Retinal pigment epithelial cell (primary cell): ENCODE measurements at regions not wholly inside any gene's neighbourhood (a gene's known extent, or its start where the extent isn't known, plus 50 kb on each side); places are given as distances from the start of the nearest gene placed in this dataset.
"Not testable (repeated sequence)": the region's sequence is repeated elsewhere in the genome, so short reads cannot be mapped to it uniquely, and the experiment has no call there.

Experiments
- DNase-seq: peaks from one replicate; pipeline ENCODE4 v3.0.0-alpha.2; 2010; ENCODE audit warnings: low read depth
- H3K4me3 ChIP-seq: 2 replicates; pipeline ENCODE4 v1.5.1; 2011; ENCODE audit warnings: mild to moderate bottlenecking, low read length, control low read depth, moderate library complexity
- TF ChIP-seq, protein P1 (sequence below): conservative IDR thresholded peaks from 2 replicates; pipeline ENCODE4 v1.5.1; 2011; ENCODE audit warnings: low read depth, low read length, control low read depth, inconsistent platforms

DNA sequence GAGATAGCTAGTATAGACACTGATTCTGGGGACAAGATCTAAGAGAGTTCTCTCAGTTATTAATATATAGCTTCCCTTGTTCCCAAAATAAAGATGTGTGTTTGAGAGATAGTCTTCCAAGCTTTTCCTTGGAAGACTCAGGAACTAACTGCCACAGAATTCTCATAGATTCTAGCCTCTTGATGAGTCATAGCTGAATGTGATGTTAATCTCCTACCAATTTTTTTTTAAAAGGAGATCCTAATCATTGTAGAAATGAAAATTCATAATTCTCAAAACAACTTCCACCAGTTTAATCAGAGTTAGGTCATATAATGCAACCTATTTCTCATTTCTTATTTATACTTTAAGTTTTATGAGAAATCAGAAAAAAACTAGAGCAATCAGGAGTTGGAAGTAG, 148.8 kb downstream of the JRKL start:
- no peak overlapping the region for H3K4me3 ChIP-seq

DNA sequence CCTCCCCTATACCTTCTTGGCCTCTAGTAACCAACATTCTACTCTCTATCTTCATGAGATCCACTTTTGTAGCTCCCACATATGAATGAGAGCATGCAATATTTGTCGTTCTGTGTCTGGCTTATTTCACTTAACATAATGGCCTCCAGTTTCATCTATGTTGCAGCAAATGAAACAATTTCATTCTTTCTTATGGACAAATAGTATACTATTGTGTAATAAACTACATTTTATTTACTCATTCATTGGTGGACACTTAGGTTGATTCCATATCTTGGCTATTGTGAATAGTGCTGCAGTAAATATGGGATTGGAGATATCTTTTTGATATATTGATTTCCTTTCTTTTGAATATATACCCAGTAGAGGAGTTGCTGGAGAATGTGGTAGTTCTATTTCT, 151.1 kb downstream of the JRKL start:
- H3K4me3 ChIP-seq: no peak overlapping the region
- TF ChIP-seq, protein P1, sequence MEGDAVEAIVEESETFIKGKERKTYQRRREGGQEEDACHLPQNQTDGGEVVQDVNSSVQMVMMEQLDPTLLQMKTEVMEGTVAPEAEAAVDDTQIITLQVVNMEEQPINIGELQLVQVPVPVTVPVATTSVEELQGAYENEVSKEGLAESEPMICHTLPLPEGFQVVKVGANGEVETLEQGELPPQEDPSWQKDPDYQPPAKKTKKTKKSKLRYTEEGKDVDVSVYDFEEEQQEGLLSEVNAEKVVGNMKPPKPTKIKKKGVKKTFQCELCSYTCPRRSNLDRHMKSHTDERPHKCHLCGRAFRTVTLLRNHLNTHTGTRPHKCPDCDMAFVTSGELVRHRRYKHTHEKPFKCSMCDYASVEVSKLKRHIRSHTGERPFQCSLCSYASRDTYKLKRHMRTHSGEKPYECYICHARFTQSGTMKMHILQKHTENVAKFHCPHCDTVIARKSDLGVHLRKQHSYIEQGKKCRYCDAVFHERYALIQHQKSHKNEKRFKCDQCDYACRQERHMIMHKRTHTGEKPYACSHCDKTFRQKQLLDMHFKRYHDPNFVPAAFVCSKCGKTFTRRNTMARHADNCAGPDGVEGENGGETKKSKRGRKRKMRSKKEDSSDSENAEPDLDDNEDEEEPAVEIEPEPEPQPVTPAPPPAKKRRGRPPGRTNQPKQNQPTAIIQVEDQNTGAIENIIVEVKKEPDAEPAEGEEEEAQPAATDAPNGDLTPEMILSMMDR: no peak
- no peak for DNase-seq

More for the DNA sequence above, 148.8 kb downstream of the JRKL start:
- peak; percentile 17 for DNase-seq
- TF ChIP-seq, protein P1: no peak

DNA sequence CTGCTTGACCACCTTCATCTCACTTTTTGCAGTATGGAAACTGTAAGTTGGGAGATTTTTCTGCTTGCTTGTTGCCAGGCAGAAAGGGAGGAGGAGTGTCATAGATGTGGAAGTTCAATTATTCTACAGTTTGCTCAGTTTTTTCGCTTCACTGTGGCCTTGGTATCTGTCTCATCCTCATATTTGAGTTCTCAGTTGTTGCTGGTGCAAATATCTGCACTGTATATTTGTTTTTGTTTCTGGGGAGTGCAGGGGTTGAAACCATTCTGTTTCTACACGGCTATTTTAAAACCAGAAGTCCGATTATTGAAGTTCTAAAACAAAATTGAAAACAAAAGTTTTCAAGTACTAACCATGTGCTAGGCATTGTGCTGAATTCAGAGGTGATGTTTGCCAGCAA, 153.4 kb downstream of the JRKL start:
- H3K4me3 ChIP-seq: no peak overlapping the region
- TF ChIP-seq, protein P1: no peak
- no peak for DNase-seq

DNA sequence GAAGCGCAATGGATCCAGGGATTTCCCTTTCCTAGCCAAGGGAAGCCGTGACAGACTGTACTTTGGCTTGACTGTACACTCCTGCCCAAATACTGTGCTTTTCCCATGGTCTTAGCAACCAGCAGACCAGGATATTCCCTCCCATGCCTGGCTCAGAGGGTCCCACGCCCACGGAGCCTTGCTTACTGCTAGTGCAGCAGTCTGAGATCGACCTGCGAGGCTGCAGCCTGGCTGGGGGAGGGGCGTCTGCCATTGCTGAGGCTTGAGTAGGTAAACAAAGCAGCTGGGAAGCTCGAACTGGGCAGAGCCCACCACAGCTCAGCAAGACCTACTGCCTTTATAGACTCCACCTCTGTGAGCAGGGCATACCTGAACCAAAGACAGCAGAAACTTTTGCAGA, 155.4 kb downstream of the JRKL start:
- not testable (repeated sequence) for DNase-seq, H3K4me3 ChIP-seq

DNA sequence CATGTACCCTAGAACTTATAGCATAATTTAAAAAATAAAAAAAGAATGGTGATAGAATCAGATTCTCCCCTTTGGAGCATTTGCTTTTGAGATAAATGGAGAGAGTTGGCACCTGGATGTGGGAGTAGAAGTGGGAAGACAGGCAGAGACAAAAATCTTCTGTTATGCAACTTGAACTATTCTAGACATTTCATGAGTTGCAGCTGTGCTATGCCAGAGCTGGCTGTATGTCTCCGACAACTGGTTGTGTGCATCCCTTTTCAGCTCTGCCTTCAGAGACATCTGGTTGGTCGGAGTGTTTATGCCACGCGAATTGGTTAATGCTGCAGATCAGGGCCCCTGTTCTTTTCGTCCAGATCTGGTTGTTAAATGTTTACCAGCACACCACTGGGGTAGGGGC, 161.3 kb downstream of the JRKL start:
- no peak for DNase-seq

DNA sequence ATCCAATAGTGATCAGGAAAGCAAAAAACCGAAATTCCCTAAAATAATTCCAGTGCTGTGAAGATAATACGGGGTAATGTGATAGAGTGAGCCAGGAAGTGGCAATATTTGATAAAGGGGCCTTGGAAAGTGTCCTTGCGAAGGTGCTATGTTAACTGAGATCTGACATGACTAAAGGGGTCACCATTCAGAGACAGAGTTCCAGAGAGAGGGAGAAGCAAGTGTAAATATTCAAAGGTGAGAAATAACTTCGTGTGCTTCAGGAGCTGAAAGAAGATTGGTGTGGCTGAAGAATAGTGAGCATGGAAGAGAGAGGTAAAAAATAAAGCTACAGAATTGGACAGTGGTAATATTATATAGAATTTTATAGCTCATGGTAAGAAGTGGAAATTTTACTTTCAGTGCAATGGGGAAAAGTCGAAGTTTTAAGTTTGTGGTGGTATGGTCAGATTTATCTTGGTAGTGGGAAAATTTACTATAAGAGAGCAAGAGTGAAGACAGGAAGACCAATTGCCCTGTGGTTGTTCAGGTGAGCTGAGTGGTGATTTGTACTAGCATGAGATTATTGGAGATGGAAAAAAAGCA, 164.5 kb downstream of the JRKL start:
- H3K4me3 ChIP-seq: no peak overlapping the region
- TF ChIP-seq, protein P1: no peak
- DNase-seq: no peak

More for the DNA sequence above, 161.3 kb downstream of the JRKL start:
- TF ChIP-seq, protein P1: no peak
- H3K4me3 ChIP-seq: no peak overlapping the region

DNA sequence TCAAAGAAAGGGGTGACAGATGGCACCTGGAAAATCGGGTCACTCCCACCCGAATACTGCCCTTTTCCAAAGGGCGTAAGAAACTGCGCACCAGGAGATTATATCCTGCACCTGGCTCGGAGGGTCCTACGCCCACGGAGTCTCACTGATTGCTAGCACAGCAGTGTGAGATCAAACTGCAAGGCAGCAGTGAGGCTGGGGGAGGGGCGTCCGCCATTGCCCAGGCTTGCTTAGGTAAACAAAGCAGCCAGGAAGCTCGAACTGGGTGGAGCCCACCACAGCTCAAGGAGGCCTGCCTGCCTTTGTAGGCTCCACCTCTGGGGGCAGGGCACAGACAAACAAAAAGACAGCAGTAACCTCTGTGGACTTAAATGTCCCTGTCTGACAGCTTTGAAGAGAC, 166.0 kb downstream of the JRKL start:
- not testable (repeated sequence) for DNase-seq, H3K4me3 ChIP-seq

DNA sequence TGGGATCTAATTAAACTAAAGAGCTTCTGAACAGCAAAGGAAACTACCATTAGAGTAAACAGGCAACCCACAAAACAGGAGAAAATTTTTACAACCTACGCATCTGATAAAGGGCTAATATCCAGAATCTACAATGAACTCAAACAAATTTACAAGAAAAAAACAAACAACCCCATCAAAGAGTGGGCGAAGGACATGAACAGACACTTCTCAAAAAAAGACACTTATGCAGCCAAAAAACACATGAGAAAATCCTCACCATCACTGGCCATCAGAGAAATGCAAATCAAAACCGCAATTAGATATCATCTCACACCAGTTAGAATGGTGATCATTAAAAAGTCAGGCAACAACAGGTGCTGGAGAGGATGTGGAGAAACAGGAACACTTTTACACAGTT, 170.9 kb downstream of the JRKL start:
- not testable (repeated sequence) for H3K4me3 ChIP-seq, DNase-seq

DNA sequence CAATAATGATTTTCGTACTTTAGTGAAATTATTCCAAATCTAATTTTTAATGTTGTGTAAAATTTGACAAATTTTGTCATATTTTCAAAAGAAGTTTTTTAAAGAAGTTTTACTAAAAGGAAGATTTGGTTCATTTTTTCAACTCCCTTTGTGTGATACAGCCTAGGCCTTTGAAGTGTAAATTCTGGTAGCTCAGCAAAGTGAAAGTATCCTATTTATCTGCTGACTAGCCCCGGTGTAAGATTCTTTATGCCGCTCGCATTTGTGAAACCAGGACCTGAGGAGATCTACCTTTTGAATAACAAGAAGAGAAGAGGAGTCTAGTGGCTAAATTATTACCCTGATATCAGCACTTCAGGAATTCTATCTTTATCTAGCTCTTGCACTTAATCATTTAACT, 177.4 kb downstream of the JRKL start:
- TF ChIP-seq, protein P1: no peak
- H3K4me3 ChIP-seq: no peak overlapping the region
- DNase-seq: no peak
